Ramos (cell line): ENCODE measurements at regions not wholly inside any gene's neighbourhood (a gene's known extent, or its start where the extent isn't known, plus 50 kb on each side); places are given as distances from the start of the nearest gene placed in this dataset.

Experiments used
- in situ Hi-C: fragments of 300-500 bp; cut with MboI; formaldehyde crosslinking; loops from one replicate; pipeline ENCODE4 v1.14.3; 2022; ENCODE audit warnings: low sequenced_read_pairs; ENCODE audit not compliant: unreplicated experiment

GRCh38 chr4:155479835-155480234 lies 103.1 kb upstream of the MAP9 start:
- in situ Hi-C loops, result no loop called here

- in situ Hi-C loops, result no loop called here
These were observed 101.6 kb upstream of the MAP9 start for GRCh38 chr4:155478336-155478835.

- in situ Hi-C loops, result no loop called here
These were observed 98.0 kb upstream of the MAP9 start for GRCh38 chr4:155474758-155475157.

- in situ Hi-C loops, result no loop called here
These were observed 96.8 kb upstream of the MAP9 start for GRCh38 chr4:155473420-155474095.

GRCh38 chr4:155468282-155468681 lies 91.5 kb upstream of the MAP9 start:
- in situ Hi-C loops, result no loop called here

- in situ Hi-C loops, result no loop called here
These were observed 73.9 kb upstream of the MAP9 start for GRCh38 chr4:155450676-155451075.

- in situ Hi-C loops, result loop anchor here (25.0 kb wide), 1 partner anchor 342 kb away; no protein-coding TSS in a partner anchor
These were observed 68.5 kb upstream of the MAP9 start for GRCh38 chr4:155445306-155445705.

GRCh38 chr4:155444721-155445120 lies 68.0 kb upstream of the MAP9 start:
- in situ Hi-C loops, result loop anchor here (25.0 kb wide), 1 partner anchor 343 kb away; no protein-coding TSS in a partner anchor

- in situ Hi-C loops, result loop anchor here (25.0 kb wide), 1 partner anchor 345 kb away; no protein-coding TSS in a partner anchor
These were observed 65.7 kb upstream of the MAP9 start for GRCh38 chr4:155442267-155443105.

- in situ Hi-C loops, result loop anchor here (25.0 kb wide), 1 partner anchor 346 kb away; no protein-coding TSS in a partner anchor
These were observed 64.7 kb upstream of the MAP9 start for GRCh38 chr4:155441475-155441874.

GRCh38 chr4:155439760-155440159 lies 63.0 kb upstream of the MAP9 start:
- in situ Hi-C loops, result loop anchor here (25.0 kb wide), 1 partner anchor 348 kb away; no protein-coding TSS in a partner anchor

GRCh38 chr4:155434904-155435303 lies 58.1 kb upstream of the MAP9 start:
- in situ Hi-C loops, result loop anchor here (25.0 kb wide), 1 partner anchor 352 kb away; no protein-coding TSS in a partner anchor

GRCh38 chr4:155434366-155434765 lies 57.6 kb upstream of the MAP9 start:
- in situ Hi-C loops, result loop anchor here (25.0 kb wide), 1 partner anchor 353 kb away; no protein-coding TSS in a partner anchor

GRCh38 chr4:155433636-155434360 lies 57.0 kb upstream of the MAP9 start:
- in situ Hi-C loops, result loop anchor here (25.0 kb wide), 1 partner anchor 354 kb away; no protein-coding TSS in a partner anchor

GRCh38 chr4:155430895-155431795 lies 54.4 kb upstream of the MAP9 start:
- in situ Hi-C loops, result loop anchor here (25.0 kb wide), 1 partner anchor 356 kb away; no protein-coding TSS in a partner anchor

- in situ Hi-C loops, result loop anchor here (25.0 kb wide), 1 partner anchor 359 kb away; no protein-coding TSS in a partner anchor
These were observed 51.4 kb upstream of the MAP9 start for GRCh38 chr4:155428128-155428527.

GRCh38 chr4:155426953-155427352 lies 50.2 kb upstream of the MAP9 start:
- in situ Hi-C loops, result loop anchor here (25.0 kb wide), 1 partner anchor 360 kb away; no protein-coding TSS in a partner anchor
